ENCODE measurements at regions not wholly inside any gene's neighbourhood (a gene's known extent, or its start where the extent isn't known, plus 50 kb on each side); places are given as distances from the start of the nearest gene placed in this dataset.
"Not testable (repeated sequence)": the region's sequence is repeated elsewhere in the genome, so short reads cannot be mapped to it uniquely, and the experiment has no call there.

DNA sequence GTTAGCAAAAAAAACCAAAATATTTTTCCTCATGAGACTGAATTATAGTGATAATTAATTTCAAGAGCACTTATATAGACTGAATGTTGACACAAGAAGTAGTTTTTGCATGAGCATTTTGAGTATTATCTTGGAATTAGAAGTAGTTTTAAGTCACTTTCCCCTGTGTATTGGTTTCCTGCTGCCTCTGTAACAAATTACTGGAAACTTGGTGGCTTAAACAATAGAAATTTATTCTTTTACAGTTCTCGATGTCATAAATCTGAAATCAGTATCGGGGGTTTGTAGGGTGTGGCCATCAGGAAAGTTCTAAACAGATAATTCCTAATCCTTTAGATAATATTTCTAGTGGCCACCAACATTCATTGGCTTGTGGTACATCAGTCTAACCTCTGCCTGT, 957.8 kb downstream of the LTN1 start:
- DNase-seq = not testable (repeated sequence)

DNA sequence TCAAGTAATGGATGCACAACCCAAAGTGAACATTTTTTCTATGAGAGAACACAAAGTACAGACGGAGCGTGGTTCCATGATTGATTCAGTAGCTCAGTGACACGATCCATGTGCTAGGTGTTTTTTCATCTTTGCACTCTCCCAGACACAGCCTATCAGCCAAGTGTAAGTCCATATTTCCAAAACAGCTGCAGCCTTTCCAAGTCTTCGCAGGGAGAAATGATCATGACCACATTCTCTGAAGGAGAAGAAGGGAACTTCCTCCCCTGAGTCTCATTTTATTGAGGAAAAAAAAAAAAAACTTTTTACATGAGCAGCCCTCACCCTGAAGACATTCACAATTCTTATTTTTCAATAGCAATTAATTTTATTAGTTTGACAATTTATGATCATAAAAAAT, 958.3 kb downstream of the LTN1 start:
- not testable (repeated sequence) for DNase-seq

DNA sequence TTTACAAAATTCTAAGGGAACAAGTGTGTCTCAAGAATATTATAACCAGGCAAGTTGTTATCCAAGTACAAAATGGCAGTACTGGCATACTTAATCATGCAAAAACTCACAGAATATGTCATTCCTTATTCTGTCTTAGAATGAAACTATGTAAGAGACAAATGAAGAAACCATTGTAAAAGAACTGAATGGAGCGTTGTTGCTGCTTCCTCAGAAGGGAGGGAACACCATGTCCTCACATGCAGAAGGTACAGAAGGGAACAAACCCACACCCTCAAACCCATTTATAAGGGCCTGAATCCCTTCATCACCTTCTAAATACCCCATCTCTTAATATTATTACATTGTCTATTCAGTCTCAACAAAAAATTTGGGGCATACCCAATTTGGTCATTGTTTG, 960.0 kb downstream of the LTN1 start:
- DNase-seq = not testable (repeated sequence)

DNA sequence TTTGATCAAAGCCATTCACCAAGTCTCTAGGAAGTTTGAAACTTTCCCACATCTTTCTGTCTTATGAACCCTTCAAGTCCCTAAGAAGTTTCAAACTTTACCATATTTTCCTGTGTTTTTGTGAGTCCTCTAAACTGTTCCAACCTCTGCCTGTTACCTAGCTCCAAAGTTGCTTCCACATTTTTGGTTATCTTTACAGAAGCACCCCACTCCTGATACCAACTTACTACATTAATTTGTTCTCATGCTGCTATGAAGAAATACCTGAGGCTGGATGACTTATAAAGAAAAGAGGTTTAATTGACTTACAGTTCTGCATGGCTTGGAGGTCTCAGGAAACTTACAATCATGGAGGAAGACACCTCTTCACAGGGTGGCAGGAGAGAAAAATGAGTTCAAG, 961.6 kb downstream of the LTN1 start:
- not testable (repeated sequence) for DNase-seq

DNA sequence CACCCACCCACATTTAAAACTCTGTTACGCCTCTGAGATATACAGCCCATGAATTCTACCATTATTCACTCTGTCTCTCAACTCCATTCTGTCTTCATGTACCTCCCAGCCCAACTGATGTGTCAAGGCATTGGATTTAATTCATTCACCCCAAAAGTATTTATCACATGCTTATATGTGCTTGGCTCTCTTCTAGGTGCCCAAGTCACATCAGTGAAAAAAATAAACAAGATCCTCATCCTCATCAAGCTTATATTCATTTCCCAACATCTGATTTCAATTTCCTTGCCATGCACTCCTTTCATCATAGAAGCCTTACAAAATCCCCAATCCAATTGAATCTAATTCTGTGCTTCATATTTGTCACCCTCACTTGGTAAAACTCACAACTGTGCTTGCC, 967.6 kb downstream of the LTN1 start:
- no peak for DNase-seq

DNA sequence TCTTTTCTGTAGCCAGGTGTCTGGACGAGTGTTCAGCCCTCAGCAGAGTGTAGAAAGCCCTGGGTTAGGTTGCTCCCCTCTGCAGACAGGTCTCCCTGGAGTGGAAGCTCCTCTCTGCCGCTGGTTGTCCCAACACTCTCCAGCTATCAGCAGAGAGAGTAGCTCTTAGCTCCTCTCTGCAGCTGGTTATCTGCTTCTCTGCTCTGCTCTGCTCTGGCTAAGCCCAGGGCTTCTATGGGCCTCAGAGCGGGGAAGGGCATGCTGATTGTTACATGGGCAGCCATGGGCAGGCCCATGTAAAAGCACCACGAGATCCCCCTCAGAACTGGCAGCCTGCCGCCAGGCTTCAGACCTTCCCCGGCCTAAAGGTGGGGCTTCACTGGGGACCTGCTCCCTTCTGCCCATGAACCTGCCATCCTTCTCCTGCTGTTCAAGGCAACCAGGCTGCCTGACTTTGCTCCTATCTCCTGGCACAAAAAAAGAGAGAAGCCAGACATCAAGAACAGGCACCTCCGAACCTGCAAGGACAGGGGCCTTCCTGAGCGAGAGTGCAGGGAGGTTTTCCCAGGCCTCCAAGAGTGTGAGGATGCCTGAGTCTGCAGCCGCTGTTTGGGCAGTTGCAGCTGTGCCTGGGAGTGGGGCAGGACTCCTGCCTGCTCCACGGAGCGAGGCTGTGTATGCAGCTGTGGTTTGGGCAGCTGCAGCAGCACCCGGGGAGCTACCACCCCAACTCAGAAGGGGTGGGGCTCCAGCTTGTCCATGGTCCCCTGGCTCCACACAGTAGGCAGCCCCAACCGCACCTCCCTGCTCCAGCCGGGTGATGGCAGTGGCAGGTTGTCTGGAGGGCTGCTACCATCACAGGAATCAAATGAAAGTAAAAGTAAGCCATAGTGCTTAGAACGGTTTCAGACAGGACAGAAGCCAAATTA, 973.7 kb downstream of the LTN1 start:
- DNase-seq = no peak

DNA sequence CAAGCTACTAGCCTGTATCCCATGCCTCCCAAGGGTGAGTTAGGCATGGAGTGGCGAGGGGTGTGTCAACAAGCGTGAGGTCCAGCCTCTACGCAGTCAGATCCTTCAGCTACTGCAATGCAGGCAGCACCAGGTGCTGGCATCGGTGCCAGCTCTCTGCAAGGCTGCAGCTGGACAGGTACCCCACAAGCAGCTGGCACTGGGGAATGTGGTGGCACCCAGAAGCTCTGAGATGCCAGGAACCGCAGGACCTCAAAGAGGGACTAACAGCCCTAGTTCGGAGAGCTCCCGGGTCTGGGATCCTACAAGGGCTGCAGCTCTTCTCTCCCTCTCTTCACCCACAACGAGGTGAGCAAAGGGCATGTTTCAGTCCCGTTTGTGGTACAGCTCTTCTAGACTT, 974.5 kb downstream of the LTN1 start:
- no peak for DNase-seq

DNA sequence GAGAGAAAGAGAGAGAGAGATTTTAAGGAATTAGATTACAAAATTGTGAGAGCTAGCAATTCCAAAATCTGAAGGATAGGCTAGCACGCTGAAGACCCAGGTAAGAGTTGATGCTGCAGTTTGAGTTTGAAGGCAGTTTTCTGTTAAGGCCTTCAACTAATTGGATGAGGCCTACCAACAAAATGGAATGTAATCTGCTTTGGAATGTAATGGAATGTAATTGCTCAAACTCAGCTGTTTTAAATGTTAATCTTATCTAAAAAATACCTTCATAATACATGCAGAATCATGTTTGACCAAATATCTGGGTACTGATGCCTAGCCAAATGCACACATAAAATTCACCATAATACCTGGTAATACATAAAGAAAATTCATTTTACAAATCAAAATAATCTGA, 976.1 kb downstream of the LTN1 start:
- no peak for DNase-seq

DNA sequence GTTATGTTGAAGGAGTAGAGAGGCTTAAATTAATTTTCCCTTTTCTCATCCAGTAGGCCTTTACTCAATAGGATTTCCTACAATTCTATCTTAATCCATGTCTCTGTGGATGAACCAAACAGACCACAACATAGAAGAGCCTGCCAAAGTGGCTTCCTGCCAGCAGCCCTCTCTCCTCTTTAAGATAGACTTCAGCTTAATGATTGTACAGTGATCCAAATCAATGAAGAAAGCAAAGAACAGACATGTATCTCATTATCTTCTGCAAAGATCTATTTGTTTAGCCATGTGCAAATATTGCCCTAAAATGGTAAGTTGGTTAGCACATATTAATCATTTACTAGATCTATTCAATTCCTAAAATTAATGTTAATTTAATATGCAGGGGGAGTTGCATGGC, 979.6 kb downstream of the LTN1 start:
- DNase-seq = not testable (repeated sequence)

DNA sequence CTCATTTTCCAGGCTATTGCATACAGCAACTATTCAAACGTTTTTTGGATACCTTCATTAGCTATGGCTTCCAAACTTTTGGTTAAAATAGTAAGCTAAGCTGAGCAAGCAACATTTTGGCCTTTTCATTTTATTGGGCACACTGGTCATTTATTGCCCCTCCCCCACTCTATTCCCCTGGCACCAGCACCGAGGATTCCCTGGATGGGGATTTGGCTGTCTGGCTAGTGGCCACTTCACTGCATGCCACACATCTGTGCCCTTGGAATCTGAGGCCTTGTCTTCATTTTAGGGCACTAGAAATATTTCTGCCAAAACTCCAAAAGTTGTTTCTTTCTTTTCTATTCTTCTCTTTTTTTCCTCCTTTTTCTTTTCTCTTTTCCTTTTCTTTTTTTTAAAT, 980.7 kb downstream of the LTN1 start:
- DNase-seq = not testable (repeated sequence)

DNA sequence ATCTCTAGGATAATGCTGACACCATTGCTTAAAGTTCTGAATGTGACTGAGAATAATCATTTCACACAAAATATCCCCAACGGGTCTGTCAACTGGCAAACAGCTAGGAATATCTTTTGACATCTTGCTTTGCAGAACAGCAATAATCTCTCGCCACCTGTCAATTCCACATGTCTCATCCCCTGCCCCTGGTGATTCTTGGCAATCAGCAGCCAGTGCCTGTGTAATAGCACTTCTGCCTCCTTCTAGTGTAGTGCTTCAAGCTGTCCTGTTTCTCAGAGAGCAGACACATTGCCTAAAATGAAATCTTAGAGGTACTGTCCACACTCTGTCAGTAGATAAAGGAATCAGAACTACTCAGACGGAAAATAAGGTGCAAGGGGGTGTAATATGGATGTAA, 984.4 kb downstream of the LTN1 start:
- DNase-seq = not testable (repeated sequence)

DNA sequence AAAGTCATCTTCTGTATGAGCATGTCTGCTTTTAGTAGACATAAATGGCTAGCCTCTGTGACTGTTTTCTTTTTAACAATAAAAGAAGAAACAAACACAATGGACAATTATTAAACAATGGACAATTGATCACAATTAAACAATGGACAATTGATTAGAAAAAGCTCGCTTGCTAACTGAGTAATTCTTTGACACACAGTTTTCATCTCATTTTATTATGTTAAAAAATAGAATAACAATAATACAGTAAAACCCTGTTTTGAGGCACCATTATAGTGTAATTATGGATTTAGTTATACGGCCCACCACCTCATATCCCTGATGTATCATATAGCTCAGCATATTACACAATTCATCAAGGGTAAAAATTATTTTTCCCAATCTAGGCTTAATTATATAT, 989.0 kb downstream of the LTN1 start:
- DNase-seq = not testable (repeated sequence)

DNA sequence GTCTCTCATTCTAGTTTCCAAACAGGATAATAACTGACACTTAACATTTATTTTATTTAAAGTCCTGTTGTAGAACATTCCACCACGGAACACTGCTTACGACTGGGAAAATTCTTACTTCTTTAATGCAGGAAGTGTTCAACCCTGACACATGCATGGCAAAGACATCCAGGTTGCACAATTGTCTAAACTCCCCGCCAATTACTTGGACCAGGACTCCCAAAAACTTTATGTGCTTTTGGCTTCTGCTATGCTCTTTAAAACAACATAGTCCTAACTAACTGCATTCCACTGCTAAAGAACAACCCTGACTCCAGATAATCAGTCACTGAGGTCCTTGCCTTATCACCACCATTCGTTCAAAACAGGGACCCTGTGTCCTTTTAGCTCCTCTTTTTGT, 995.8 kb downstream of the LTN1 start:
- DNase-seq = not testable (repeated sequence)

DNA sequence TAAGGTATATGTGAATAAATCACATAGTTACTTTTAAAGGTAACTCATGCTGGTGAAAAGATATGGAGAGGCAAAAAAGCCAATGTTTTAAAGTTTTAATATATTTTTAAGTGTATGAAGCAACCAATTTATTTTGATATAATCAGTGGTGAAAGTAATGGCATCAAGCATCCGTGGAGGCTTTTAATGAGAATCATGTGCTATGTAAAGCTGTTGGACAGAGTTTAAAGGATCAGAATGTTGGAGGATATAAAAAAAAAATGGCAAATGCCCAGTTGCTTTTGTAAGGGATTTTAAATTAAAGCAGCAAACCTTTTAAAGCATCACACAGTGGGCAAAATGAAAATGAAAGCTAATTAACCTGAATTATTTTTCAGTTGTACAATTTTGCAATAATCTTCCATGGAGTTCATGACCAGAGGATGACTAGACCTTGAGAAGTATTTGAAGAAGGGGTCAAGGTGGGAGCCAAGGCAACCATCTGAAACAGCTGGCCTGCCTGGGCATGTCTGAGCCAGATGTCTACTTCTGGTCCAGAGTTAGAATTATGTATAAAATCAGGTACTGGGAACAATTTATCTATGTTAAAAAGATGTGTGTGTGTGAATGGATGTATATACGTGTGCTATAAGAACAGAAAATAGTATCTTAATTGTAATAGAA, 1007.9 kb downstream of the LTN1 start:
- DNase-seq = not testable (repeated sequence)

DNA sequence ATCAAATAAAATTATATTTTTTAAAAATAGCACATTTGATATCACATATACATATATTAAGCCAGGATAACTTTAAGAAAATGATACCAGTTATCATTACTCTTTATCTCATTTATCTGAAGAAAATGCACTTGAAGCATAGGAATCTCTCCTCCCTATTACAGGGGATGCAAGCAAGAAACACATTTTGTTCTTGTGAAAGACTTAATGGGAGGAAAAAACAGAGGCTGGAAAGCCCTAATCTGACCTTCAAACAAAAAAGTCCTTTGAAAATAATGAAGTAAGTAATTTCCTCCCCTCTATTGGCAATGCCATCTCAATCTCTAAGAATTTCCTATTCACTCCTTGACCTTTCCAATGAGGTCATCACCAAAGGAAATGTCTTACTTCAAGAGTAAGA, 1012.6 kb upstream of the ADAMTS5 start:
- DNase-seq = not testable (repeated sequence)

DNA sequence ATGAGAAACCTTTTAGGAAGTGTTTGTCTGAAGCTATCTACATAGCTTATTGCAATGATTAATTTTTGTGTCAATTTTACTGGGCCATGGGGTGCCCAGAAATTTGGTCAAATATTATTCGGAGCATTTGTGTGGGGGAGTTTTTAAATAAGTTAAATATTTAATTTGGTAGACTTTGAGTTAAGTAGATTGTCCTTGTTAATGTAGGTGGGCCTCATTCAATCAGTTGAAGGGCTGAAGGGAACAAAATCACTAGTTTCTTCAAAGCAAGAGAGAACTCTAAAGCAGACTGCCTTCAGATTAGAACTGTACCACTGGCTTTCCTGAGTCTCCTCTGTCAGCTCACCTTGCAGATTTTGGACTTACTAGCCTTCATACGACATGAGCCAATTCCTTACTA, 1008.6 kb upstream of the ADAMTS5 start:
- no peak for DNase-seq

DNA sequence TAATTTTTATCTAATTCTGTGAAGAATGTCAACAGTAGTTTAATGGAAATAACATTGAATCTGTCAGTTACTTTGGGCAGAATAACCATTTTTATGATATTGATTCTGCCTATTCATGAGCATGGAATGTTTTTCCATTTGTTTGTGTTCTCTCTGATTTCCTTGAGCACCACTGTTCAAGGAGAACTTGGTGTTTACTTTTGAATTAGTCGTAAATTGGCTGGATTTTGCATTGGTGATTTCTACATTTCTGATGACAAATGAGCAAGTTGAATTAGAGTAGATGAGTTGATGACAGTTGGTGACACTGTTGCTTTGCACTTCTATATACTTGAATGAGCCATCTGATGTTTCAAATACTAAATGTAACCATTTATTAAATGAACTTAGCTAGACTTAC, 1007.3 kb upstream of the ADAMTS5 start:
- not testable (repeated sequence) for DNase-seq

DNA sequence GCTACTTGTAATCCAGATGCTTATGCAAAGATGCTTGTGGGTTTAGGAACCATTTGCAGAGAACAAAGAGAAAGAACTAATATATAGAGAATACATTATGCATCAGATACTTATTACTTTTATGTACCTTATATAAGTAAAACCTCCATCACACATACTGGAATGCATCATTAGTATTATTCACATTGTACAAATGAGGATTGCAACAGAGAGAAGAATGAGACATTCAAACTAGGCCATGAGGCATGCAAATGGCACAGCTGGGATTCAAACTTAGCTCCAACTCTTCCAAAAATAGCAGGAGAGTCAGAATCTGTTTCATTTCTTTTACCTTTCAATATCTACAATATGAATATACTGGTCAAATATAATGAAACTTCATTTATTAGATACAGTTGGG, 1001.4 kb upstream of the ADAMTS5 start:
- DNase-seq = not testable (repeated sequence)

DNA sequence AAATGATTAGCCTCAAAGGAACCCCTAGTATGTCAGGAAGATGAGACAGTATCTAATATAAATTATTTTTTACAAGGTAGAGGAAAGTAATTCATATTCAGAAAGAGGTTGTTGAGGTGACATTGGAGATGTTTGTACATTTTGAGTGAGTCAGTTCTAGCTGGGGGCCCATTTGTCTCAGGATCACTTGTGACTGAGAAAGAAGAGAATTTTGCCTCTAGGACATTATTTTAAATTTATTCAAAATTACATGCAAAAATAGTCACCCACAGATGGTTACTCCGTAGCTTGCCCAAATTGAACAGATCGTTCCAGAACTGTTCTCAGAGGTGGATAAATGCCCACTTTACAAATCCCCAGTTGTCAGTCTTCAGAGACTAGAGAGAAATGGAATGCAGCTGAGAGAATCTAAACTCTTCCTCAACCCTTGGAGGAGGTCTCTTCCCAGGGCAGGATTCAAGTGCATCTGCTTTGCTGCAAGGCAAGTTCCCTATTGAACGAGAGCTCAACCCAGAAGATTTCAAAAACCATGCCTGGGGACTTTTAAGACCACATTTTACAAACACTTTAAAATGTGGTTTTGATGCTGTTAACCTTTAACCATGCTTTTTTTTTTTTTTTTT, 987.8 kb upstream of the ADAMTS5 start:
- no peak for DNase-seq

DNA sequence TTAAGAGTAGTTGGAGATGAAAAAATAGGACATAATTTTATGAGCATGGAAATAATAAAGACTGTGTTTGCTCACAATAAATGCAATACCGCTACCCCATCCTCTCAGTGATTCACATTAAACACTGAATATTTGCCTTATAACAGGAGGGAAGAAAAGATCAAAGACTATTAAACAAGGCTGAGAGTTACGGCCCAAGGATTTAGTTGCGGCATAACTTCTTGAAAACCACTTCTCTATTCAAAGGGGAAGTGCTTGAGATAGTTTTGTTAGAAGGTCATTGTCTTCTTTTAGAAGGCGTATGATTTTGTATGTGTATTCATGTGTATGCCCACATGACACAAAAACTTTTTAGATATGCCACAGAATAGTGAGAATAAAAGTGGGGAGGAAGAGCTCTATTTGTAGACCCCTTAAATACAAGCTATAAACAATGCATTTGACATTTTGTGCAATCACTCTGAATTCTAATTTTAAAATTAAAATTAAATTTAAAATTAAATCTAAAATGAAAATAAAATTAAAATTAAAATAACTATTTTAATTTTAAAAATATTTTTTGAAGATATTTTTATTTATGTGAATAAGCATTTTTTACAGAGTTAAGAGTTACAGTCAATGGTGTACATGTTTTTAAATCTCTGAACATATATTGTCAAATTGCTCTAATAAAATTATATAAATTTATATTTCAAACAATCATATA, 986.6 kb upstream of the ADAMTS5 start:
- DNase-seq = no peak

DNA sequence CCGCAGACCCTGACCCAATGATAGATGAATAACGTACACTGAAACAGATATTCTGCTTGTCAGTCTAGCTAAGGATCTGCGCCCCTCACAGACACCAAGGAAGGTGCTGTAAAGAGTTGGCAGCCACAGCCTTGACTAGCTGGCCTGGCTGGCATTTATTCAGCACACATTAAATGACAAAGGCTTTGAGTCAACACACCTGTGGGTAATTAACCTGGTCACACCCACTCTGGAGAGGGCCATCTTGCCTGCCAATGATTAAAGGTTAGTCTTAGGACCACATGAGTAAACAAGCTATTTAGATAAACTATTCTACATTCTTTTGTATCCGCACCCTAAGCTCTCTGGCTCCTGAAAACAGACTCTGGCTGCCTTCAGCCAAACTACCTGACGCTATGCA, 982.2 kb upstream of the ADAMTS5 start:
- DNase-seq = not testable (repeated sequence)

DNA sequence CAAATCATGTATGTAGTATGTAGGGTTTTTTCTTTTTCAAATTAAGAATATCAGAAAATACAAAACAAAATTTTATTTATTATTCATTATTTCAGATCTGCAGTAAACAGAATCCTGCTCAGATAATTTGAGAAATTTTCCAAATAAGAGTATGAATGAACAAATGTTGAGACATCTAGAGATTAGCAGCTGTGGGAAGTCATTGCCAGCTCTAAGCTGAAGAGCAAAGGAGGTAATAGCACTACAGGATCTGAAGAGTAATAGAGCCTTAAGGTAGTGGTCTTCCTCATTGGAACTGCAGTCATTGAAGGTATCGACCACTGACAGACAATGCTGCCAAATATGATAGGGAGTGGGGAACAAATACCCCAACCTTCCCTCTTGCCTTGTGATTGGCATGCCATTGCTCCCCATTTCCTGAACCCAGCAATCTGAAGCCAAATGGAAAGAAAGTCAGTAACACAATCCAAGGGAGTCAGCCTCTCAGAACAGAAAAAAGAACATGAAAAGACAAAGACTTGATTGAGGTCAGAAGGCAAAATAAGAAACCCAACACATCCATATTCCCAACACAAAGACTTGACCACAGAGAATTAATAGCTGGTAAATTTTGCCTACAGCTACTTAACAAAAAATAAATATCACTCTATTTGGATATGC, 963.4 kb upstream of the ADAMTS5 start:
- DNase-seq = not testable (repeated sequence)

DNA sequence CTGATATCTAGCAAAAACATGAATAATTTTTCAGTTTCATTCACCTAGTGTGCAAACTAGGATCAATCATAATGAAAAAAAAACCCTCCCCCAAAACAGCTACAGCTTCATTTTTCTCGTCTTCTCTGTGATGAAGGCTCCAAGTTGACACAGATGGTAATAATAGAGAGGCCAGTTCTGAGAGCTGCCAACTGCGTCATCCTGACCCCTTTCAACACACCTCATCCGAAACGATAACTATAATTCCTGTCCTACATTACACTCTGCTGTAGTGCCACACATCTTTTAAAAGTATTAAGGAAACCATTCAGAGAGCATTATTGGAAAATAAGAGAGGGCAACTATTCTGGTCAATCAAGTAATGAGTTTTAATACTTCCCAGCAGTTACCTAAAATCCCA, 962.3 kb upstream of the ADAMTS5 start:
- not testable (repeated sequence) for DNase-seq

Data from islet precursor cell (in vitro differentiated cells).